Mucosa of descending colon (tissue), 3 donors: ENCODE measurements at regions not wholly inside any gene's neighbourhood (a gene's known extent, or its start where the extent isn't known, plus 50 kb on each side); places are given as distances from the start of the nearest gene placed in this dataset.

Source experiments
- ATAC-seq: fragments of 200-7000 bp; cut with Tn5 transposase; one replicate; pipeline ENCODE4 v1.9.1; 2020; ENCODE audit warnings: mild to moderate bottlenecking, moderate library complexity
- DNase-seq, 3 donors: peaks; one replicate each; pipeline ENCODE4 v3.0.0-alpha.2; 2020
- H3K36me3 ChIP-seq: fragments of 200-600 bp; one replicate; pipeline ENCODE4 v1.8.0; 2021; ENCODE audit warnings: low read depth, mild to moderate bottlenecking
- H3K4me1 ChIP-seq: fragments of 200-600 bp; one replicate; pipeline ENCODE4 v1.8.0; 2021; ENCODE audit warnings: low read depth, mild to moderate bottlenecking
- H3K4me3 ChIP-seq: fragments of 200-600 bp; one replicate; pipeline ENCODE4 v1.8.0; 2021; ENCODE audit warnings: mild to moderate bottlenecking
- H3K9me3 ChIP-seq: fragments of 200-600 bp; one replicate; pipeline ENCODE4 v1.8.0; 2021; ENCODE audit warnings: mild to moderate bottlenecking
- CTCF ChIP-seq: fragments of 200-600 bp; IDR thresholded peaks from one replicate; pipeline ENCODE4 v1.8.0; 2022; ENCODE audit warnings: antibody characterized with exemption, mild to moderate bottlenecking
- intact Hi-C, 2 donors: fragments of 100-400 bp; cut with DNase I in 1 of 2; cut with micrococcal nuclease in 1 of 2; formaldehyde crosslinking; loops; one replicate each; pipeline versions ENCODE4 v1.11.0 to v1.11.1; 2022; cut with DNase I, micrococcal nuclease
- donor health status: DM: no; HTN: no; CAD: no; lungs with moderate emphysema.
- donor health status: DM: no; HTN: no; CAD: no.
- donor health status: DM: no; HTN: yes; CAD: no.

- DNase-seq (no peak), ATAC-seq (no peak)
- Histone ChIP-seq H3K36me3 (no peaks in the 10 kb centered on the region), H3K9me3 (peaks cover 33% of the 10 kb centered on the region), H3K4me1 (no peaks in the 10 kb centered on the region), H3K4me3 (no peak overlapping the region)
- TF ChIP-seq CTCF = no peak
- intact Hi-C loops = no loop called here
These were observed 286.5 kb downstream of the PCDH17 start for GRCh38 chr13:57918086-57918485.

- H3K36me3 ChIP-seq = no peaks in the 10 kb centered on the region
- no peaks in the 10 kb centered on the region for H3K4me1 ChIP-seq
- DNase-seq = no peak
- H3K9me3 ChIP-seq = peaks cover 24% of the 10 kb centered on the region
- intact Hi-C loops = no loop called here
- ATAC-seq = no peak
- H3K4me3 ChIP-seq = no peak overlapping the region
- no peak for TF ChIP-seq CTCF
These were observed 287.4 kb downstream of the PCDH17 start for GRCh38 chr13:57918913-57919312.

- no peaks in the 10 kb centered on the region for H3K36me3 ChIP-seq
- intact Hi-C loops = no loop called here
- H3K4me3 ChIP-seq = no peak overlapping the region
- no peak for ATAC-seq
- H3K9me3 ChIP-seq = peaks cover 14% of the 10 kb centered on the region
- no peak for DNase-seq
- TF ChIP-seq CTCF = no peak
- H3K4me1 ChIP-seq = no peaks in the 10 kb centered on the region
These were observed 293.7 kb downstream of the PCDH17 start for GRCh38 chr13:57925250-57925649.

GRCh38 chr13:57925751-57926150, 294.2 kb downstream of the PCDH17 start:
- intact Hi-C loops = no loop called here
- TF ChIP-seq CTCF = no peak
- peaks cover 14% of the 10 kb centered on the region for H3K9me3 ChIP-seq
- no peak for ATAC-seq
- no peak for DNase-seq
- no peaks in the 10 kb centered on the region for H3K36me3 ChIP-seq
- H3K4me1 ChIP-seq = no peaks in the 10 kb centered on the region
- no peak overlapping the region for H3K4me3 ChIP-seq

- H3K4me1 ChIP-seq = no peaks in the 10 kb centered on the region
These were observed 300.5 kb downstream of the PCDH17 start for GRCh38 chr13:57932061-57932460.

More at GRCh38 chr13:57932061-57932460, 300.5 kb downstream of the PCDH17 start:
- ATAC-seq = no peak
- H3K4me3 ChIP-seq = no peak overlapping the region
- intact Hi-C loops = no loop called here
- TF ChIP-seq CTCF = no peak
- no peak for DNase-seq
- H3K9me3 ChIP-seq = peaks cover 13% of the 10 kb centered on the region
- no peaks in the 10 kb centered on the region for H3K36me3 ChIP-seq
